Endothelial cell of umbilical vein (primary cell): ENCODE measurements at regions not wholly inside any gene's neighbourhood (a gene's known extent, or its start where the extent isn't known, plus 50 kb on each side); places are given as distances from the start of the nearest gene placed in this dataset.
A peak's percentile ranks its signal among the peaks of the same experiment; 100 is the strongest.

Source experiments
- BruUV-seq: library from RNA; stranded (reverse); fragments of 400-500 nt; replicated peaks from 2 replicates; lab custom pipeline; 2021; lab: Mats Ljungman, UMichigan
- CTCF ChIA-PET: fragments of 300-600, 350-600 bp; sonication (Branson Sonifier 250); formaldehyde crosslinking; loops from one replicate; lab custom pipeline; 2021; ENCODE audit warnings: antibody characterized with exemption, inconsistent platforms; lab: Charles Lee
- POLR2A ChIA-PET: fragments of 300-600, 350-600 bp; sonication (Branson Sonifier 250); formaldehyde crosslinking; loops from one replicate; lab custom pipeline; 2021; ENCODE audit warnings: antibody characterized with exemption, inconsistent platforms; lab: Charles Lee
- DNase-seq: peaks from one replicate; pipeline ENCODE4 v3.0.0-alpha.2; 2011; ENCODE audit warnings: low read depth, low spot score
- FAIRE-seq: peaks from 2 replicates; lab custom pipeline; 2011; peaks lifted over from hg19 to GRCh38; lab: Jason Lieb, UNC
- H2AFZ ChIP-seq: 2 replicates; pipeline ENCODE4 v1.6.0; 2012; ENCODE audit warnings: low read depth, low read length, control low read depth, inconsistent platforms
- H3K27ac ChIP-seq: 2 replicates; pipeline ENCODE4 v1.5.1; 2011; ENCODE audit warnings: low read depth, mild to moderate bottlenecking, control low read depth, low read length, moderate library complexity; ENCODE audit not compliant: insufficient read depth
- H3K27me3 ChIP-seq, 2 experiments: 2 replicates each; pipeline versions ENCODE4 v1.6.0 to v1.6.1; 2011; ENCODE audit warnings: low read length in 2 of 2, mixed read lengths in 1 of 2; ENCODE audit not compliant: control insufficient read depth in 2 of 2, insufficient read depth in 2 of 2
- H3K36me3 ChIP-seq, 2 experiments: 2 replicates in 1 of 2; 3 replicates in 1 of 2; pipeline ENCODE4 v1.5.1; 2011; ENCODE audit warnings: low read length in 2 of 2, mild to moderate bottlenecking in 1 of 2, moderate library complexity in 1 of 2; ENCODE audit not compliant: control insufficient read depth in 2 of 2, insufficient read depth in 2 of 2; ENCODE audit errors: extremely low read depth in 1 of 2
- H3K4me1 ChIP-seq: 3 replicates; pipeline ENCODE4 v1.5.1; 2011; ENCODE audit warnings: mild to moderate bottlenecking, low read length; ENCODE audit not compliant: control insufficient read depth, insufficient read depth; ENCODE audit errors: extremely low read depth
- H3K4me2 ChIP-seq: 2 replicates; pipeline ENCODE4 v1.6.1; 2011; ENCODE audit warnings: low read length, control low read depth, mixed read lengths; ENCODE audit not compliant: insufficient read depth
- H3K4me3 ChIP-seq, 3 experiments: fragments of 200-600 bp in 1 of 3; sonication (generic), shearing (Covaris generic) in 1 of 3; replicated peaks in 1 of 3; 2 replicates each; pipeline ENCODE4 v1.5.1; 2011 to 2016; ENCODE audit warnings: control low read depth in 3 of 3, low read length in 3 of 3, mild to moderate bottlenecking in 2 of 3, inconsistent platforms in 1 of 3, low read depth in 1 of 3, moderate library complexity in 1 of 3; ENCODE audit not compliant: insufficient read depth in 1 of 3
- H3K79me2 ChIP-seq: 2 replicates; pipeline ENCODE4 v1.6.0; 2012; ENCODE audit warnings: low read length, inconsistent platforms; ENCODE audit not compliant: control insufficient read depth, insufficient read depth
- H3K9ac ChIP-seq: replicated peaks from 2 replicates; pipeline ENCODE3; 2011; ENCODE audit warnings: low read length, control low read depth; ENCODE audit not compliant: insufficient read depth; ENCODE audit errors: extremely low read depth
- H3K9me1 ChIP-seq: replicated peaks from 3 replicates; pipeline ENCODE4 v1.6.0; 2011; ENCODE audit warnings: mild to moderate bottlenecking, low read length; ENCODE audit not compliant: control insufficient read depth, insufficient read depth; ENCODE audit errors: extremely low read depth
- H3K9me3 ChIP-seq: replicated peaks from 2 replicates; pipeline ENCODE4 v1.5.1; 2012; ENCODE audit warnings: low read length, inconsistent platforms; ENCODE audit not compliant: control insufficient read depth, insufficient read depth
- H4K20me1 ChIP-seq: replicated peaks from 2 replicates; pipeline ENCODE3; 2011; ENCODE audit warnings: mild to moderate bottlenecking, low read length; ENCODE audit not compliant: control insufficient read depth, insufficient read depth; ENCODE audit errors: extremely low read depth
- EZH2 ChIP-seq: IDR thresholded peaks from 2 replicates; pipeline ENCODE4 v1.6.1; 2012; ENCODE audit warnings: borderline replicate concordance, low read depth, mild to moderate bottlenecking, moderate library complexity, low read length, inconsistent platforms; ENCODE audit not compliant: severe bottlenecking
- FOS ChIP-seq: IDR thresholded peaks from 2 replicates; pipeline ENCODE4 v1.6.1; 2011; ENCODE audit warnings: mild to moderate bottlenecking, low read length, moderate library complexity, borderline replicate concordance; ENCODE audit not compliant: insufficient read depth
- GATA2 ChIP-seq: IDR thresholded peaks from 2 replicates; pipeline ENCODE4 v1.7.0; 2011; ENCODE audit warnings: low read depth, mild to moderate bottlenecking, moderate library complexity, mixed read lengths, low read length; ENCODE audit not compliant: insufficient read length, insufficient read depth
- JUN ChIP-seq: IDR thresholded peaks from 2 replicates; pipeline ENCODE4 v1.6.1; 2011; ENCODE audit warnings: borderline replicate concordance, low read depth; ENCODE audit not compliant: insufficient read length, insufficient read depth
- MAX ChIP-seq: IDR thresholded peaks from 2 replicates; pipeline ENCODE4 v1.6.1; 2011; ENCODE audit not compliant: insufficient read depth, insufficient read length
- MYC ChIP-seq: IDR thresholded peaks from one replicate; pipeline ENCODE4 v1.6.1; 2011; ENCODE audit warnings: mild to moderate bottlenecking, low read depth, low read length
- POLR2A ChIP-seq: IDR thresholded peaks from 2 replicates; pipeline ENCODE4 v1.6.1; 2012; ENCODE audit warnings: low read depth, mild to moderate bottlenecking, control low read depth, low read length
- POLR2AphosphoS5 ChIP-seq: IDR thresholded peaks from 2 replicates; pipeline ENCODE4 v1.6.1; 2012; ENCODE audit warnings: low read depth, mild to moderate bottlenecking, control low read depth, low read length, moderate library complexity; ENCODE audit not compliant: insufficient read depth
- dilution Hi-C: fragments of 300-500 bp; cut with MboI; formaldehyde crosslinking; loops from one replicate; pipeline ENCODE4 v1.15.0; 2019; ENCODE audit warnings: low sequenced_read_pairs; ENCODE audit not compliant: extremely low pct_ligation_motif_present
- intact Hi-C: fragments of 100-400 bp; cut with micrococcal nuclease; formaldehyde crosslinking; loops from one replicate; pipeline ENCODE4 v1.10.0; 2022

GRCh38 chr6:49326347-49326746, 136.7 kb downstream of the MMUT start:
- Histone ChIP-seq H3K9me3 (no peaks in the 10 kb centered on the region), H3K4me3 (peak overlapping the region in 1 of 3 experiments; percentile 4), H3K79me2 (no peaks in the 10 kb centered on the region), H3K4me1 (peaks cover 33% of the 10 kb centered on the region), H2AFZ (peak overlapping the region; percentile 9), H3K27me3 (no peaks in the 10 kb centered on the region), H3K9me1 (no peaks in the 10 kb centered on the region), H3K27ac (peak overlapping the region; percentile 99), H3K4me2 (peak overlapping the region; percentile 59), H3K9ac (peak overlapping the region; percentile 79), H3K36me3 (no peaks in the 10 kb centered on the region), H4K20me1 (no peaks in the 10 kb centered on the region)
- intact Hi-C loops (loop anchor here (1.0 to 5.0 kb wide), 7 partner anchors 10 to 1336 kb away; partner anchors contain the start of gene C6orf141), dilution Hi-C loops (no loop called here)
- DNase-seq (peak; percentile 95), FAIRE-seq (peak; percentile 93)
- TF ChIP-seq FOS: peak; percentile 89
- TF ChIP-seq POLR2A: peak; percentile 44
- TF ChIP-seq EZH2: no peak
- TF ChIP-seq POLR2AphosphoS5: peak; percentile 87
- TF ChIP-seq MAX: no peak
- peak; percentile 64 for TF ChIP-seq GATA2
- peak; percentile 97 for TF ChIP-seq JUN
- no peak for TF ChIP-seq MYC
- CTCF ChIA-PET: interaction anchor here (0.8 to 1.6 kb wide), 3 partner anchors 11 to 83 kb away, joined by 4 to 11 read pairs (median 5); no protein-coding TSS in a partner anchor
- no TSS peak for BruUV-seq
- POLR2A ChIA-PET: interaction anchor here (1.3 kb wide), 1 partner anchor 10 kb away, joined by 9 read pairs; no protein-coding TSS in a partner anchor
